Adrenal gland (tissue), 9 donors: ENCODE measurements at regions not wholly inside any gene's neighbourhood (a gene's known extent, or its start where the extent isn't known, plus 50 kb on each side); places are given as distances from the start of the nearest gene placed in this dataset.

Experiments
- DNase-seq, 7 donors: peaks; one replicate each; pipeline ENCODE4 v3.0.0-alpha.2; 2019 to 2020
- H3K27ac ChIP-seq, 5 donors: fragments of 200-600 bp; sonication (generic) in 4 of 5; 1 replicate in 3 of 5; 2 replicates in 2 of 5; pipeline versions ENCODE4 v1.5.1 to v1.8.0; 2016 to 2020; ENCODE audit warnings: mild to moderate bottlenecking in 1 of 5
- H3K27me3 ChIP-seq: fragments of 200-600 bp; 2 replicates; pipeline ENCODE4 v1.8.0; 2021
- H3K36me3 ChIP-seq, 2 donors: fragments of 200-600 bp; replicated peaks in 1 of 2; 1 replicate in 1 of 2; 2 replicates in 1 of 2; pipeline versions ENCODE4 v1.5.1 to v1.8.0; 2018 to 2022
- H3K4me1 ChIP-seq, 2 donors: fragments of 200-600 bp; replicated peaks in 1 of 2; 1 replicate in 1 of 2; 2 replicates in 1 of 2; pipeline versions ENCODE4 v1.5.1 to v1.8.0; 2018 to 2021
- H3K4me3 ChIP-seq, 4 donors: fragments of 200-600 bp; sonication (generic) in 3 of 4; one replicate each; pipeline ENCODE4 v1.5.1; 2016 to 2018
- H3K9me3 ChIP-seq, 3 donors: fragments of 200-600 bp; sonication (generic) in 1 of 3; replicated peaks in 1 of 3; 1 replicate in 2 of 3; 2 replicates in 1 of 3; pipeline versions ENCODE4 v1.5.1 to v1.8.0; 2016 to 2021
- CTCF ChIP-seq, 6 experiments: fragments of 450-650 bp in 4 of 6; fragments of 200-600 bp in 2 of 6; sonication (generic) in 1 of 6; IDR thresholded peaks; 1 replicate in 5 of 6; 2 replicates in 1 of 6; pipeline versions ENCODE4 v1.5.1 to v1.8.0; 2016 to 2021; ENCODE audit warnings: antibody characterized with exemption in 6 of 6, mild to moderate bottlenecking in 2 of 6, moderate library complexity in 1 of 6
- POLR2A ChIP-seq, 2 donors: fragments of 450-650 bp; IDR thresholded peaks; one replicate each; pipeline ENCODE4 v1.6.1; 2017; ENCODE audit warnings: antibody characterized with exemption in 2 of 2, mild to moderate bottlenecking in 2 of 2, moderate library complexity in 1 of 2
- WGBS, 4 donors: extraction: QIAGEN DNeasy Blood & Tissue Kit in 2 of 4; methylation state at CpG; one replicate each; pipeline versions ENCODE4 v1.1.5 to v1.1.7; 2013 to 2017; 5-methylcytosine and 5-hydroxymethylcytosine counted together
- intact Hi-C, 2 donors: fragments of 100-400 bp; cut with DNase I; formaldehyde crosslinking; loops; one replicate each; pipeline versions ENCODE4 v1.14.1 to v1.15.0; 2022 to 2023
- donor health status: healthy with polysubstance abuse.
- donor health status: Bipolar disorder and iron deficiency.
- donor health status: DM: yes; HTN: yes; CAD: no.
- donor health status: DM: no; HTN: no; CAD: no.
- donor health status: DM: no; HTN: no; CAD: no.

DNA sequence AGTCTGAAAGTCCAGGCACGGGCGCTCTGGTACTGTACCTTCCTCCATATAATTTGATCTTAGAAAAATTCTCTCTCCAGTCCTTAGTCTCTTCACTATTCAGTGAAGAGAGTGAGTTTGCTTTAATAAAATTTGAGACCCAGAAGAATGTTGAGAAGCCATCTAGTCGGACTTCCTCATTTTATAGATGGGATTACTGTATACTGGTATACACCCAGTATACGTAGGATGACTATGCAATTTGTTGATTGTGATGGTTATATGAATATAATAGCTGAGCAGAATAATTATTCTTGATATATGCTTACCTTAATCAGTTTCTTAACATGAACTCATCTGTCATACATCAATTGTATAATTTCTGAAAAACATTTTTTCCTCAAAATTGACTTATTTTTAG lies 328.0 kb upstream of the B3GALT2 start:
- Histone ChIP-seq H3K9me3 (no peaks in the 10 kb centered on the region), H3K27me3 (no peaks in the 10 kb centered on the region), H3K4me1 (no peaks in the 10 kb centered on the region), H3K4me3 (no peak overlapping the region), H3K27ac (no peak overlapping the region), H3K36me3 (no peaks in the 10 kb centered on the region)
- intact Hi-C loops: no loop called here
- 88 to 92% (median 90%) methylated on average over 4 of the region's 4 CpGs for WGBS, 4 donors
- no peak for DNase-seq
- TF ChIP-seq POLR2A (IDR thresholded peaks at IDR 0.05): no peak
- TF ChIP-seq CTCF (IDR thresholded peaks at IDR 0.05): no peak

DNA sequence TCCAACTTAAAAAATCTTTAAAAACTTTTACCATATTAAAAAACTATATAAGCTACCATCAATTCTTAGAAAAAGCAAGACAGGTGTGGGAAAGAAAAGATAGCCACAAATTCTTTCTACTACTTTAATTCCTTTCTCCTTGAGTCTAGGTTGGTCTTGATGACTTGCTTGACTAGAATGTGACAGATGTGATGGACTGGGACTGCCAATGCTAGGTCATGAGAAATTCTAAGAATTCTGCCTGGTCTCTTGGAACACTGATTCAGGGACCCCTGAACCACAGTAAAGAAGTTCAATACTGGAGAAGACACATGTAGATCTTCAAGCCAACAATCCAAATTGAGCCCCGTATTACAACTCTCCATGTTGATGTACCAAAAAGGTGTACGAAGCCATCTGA lies 326.6 kb upstream of the B3GALT2 start:
- no peaks in the 10 kb centered on the region for H3K27me3 ChIP-seq
- no peaks in the 10 kb centered on the region for H3K4me1 ChIP-seq
- H3K36me3 ChIP-seq: no peaks in the 10 kb centered on the region
- H3K9me3 ChIP-seq: no peaks in the 10 kb centered on the region
- no peak for DNase-seq
- TF ChIP-seq CTCF (IDR thresholded peaks at IDR 0.05) (no peak), POLR2A (IDR thresholded peaks at IDR 0.05) (no peak)
- intact Hi-C loops: no loop called here
- no peak overlapping the region for H3K4me3 ChIP-seq
- WGBS, 4 donors: 76 to 95% (median 90%) methylated on average over 2 of the region's 2 CpGs
- no peak overlapping the region for H3K27ac ChIP-seq

DNA sequence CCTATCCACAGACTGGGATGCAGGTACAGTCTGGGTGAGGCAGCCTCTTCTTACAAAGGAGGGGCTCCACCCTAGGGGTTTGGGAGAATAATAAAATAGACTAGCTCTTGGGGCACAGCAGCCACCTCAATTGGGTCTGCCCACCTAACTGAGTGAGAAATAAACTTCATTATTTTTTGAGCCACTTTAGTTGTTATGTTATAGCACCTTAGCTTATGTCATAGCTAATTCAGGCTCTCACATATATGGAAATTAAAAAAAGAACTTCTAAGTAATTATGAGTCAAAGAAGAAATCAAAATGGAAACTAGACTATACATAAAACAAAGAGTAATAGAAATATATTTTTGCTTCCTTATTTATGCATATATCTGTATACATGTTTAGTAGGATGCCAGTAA lies 318.5 kb upstream of the B3GALT2 start:
- intact Hi-C loops: no loop called here
- H3K4me1 ChIP-seq: no peaks in the 10 kb centered on the region

GRCh38 chr1:193498088-193498655 lies 311.8 kb upstream of the B3GALT2 start:
- H3K9me3 ChIP-seq: no peaks in the 10 kb centered on the region
- 64 to 69% (median 65%) methylated on average over 7 of the region's 7 CpGs for WGBS, 4 donors
- DNase-seq: no peak
- H3K27me3 ChIP-seq: no peaks in the 10 kb centered on the region
- no peaks in the 10 kb centered on the region for H3K36me3 ChIP-seq
- intact Hi-C loops: no loop called here
- TF ChIP-seq CTCF (IDR thresholded peaks at IDR 0.05): no peak
- TF ChIP-seq POLR2A (IDR thresholded peaks at IDR 0.05): no peak
- no peak overlapping the region for H3K4me3 ChIP-seq
- H3K4me1 ChIP-seq: no peaks in the 10 kb centered on the region
- no peak overlapping the region for H3K27ac ChIP-seq

More for the DNA sequence above, 318.5 kb upstream of the B3GALT2 start:
- Histone ChIP-seq H3K9me3 (no peaks in the 10 kb centered on the region), H3K36me3 (no peaks in the 10 kb centered on the region), H3K27ac (no peak overlapping the region), H3K27me3 (no peaks in the 10 kb centered on the region), H3K4me3 (no peak overlapping the region)
- DNase-seq: no peak
- TF ChIP-seq POLR2A (IDR thresholded peaks at IDR 0.05) (no peak), CTCF (IDR thresholded peaks at IDR 0.05) (no peak)
